ENCODE measurements at regions not wholly inside any gene's neighbourhood (a gene's known extent, or its start where the extent isn't known, plus 50 kb on each side); places are given as distances from the start of the nearest gene placed in this dataset.

DNA sequence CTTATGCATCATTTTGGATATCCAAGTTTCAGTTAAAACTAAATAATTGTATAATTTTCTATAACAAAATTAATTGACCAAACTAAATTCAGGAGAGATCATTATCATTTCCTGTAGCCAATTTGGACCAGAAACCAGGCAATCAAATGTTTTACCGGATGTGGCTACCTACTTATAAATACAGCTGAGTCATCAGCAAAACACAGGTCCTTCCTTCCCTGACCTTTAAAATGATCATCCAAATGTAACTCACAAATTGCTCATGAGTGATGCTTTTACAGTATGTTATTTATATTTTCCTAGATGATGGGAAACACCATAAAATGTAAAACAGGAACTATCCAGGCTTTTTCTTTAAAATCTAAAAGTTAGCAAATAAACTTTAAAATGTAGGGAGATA, 133.7 kb downstream of the CBLN2 start:
- TF ChIP-seq CTCF (IDR thresholded peaks at IDR 0.05; ENCODE audit: low read depth, low read length, missing control alignments), result no peak
- no peak for DNase-seq (ENCODE audit: low read depth)
- H3K4me3 ChIP-seq (ENCODE audit: low read depth, low read length), result no peak overlapping the region

- DNase-seq (ENCODE audit: low read depth), result no peak
- H3K4me3 ChIP-seq (ENCODE audit: low read depth, low read length), result no peak overlapping the region
- TF ChIP-seq CTCF (IDR thresholded peaks at IDR 0.05; ENCODE audit: low read depth, low read length, missing control alignments), result no peak
These were observed 134.2 kb downstream of the CBLN2 start for GRCh38 chr18:72409903-72410302.

- TF ChIP-seq CTCF (IDR thresholded peaks at IDR 0.05; ENCODE audit: low read depth, low read length, missing control alignments), result no peak
- DNase-seq (ENCODE audit: low read depth), result no peak
- H3K4me3 ChIP-seq (ENCODE audit: low read depth, low read length), result no peak overlapping the region
These were observed 137.1 kb downstream of the CBLN2 start for GRCh38 chr18:72407048-72407447.

DNA sequence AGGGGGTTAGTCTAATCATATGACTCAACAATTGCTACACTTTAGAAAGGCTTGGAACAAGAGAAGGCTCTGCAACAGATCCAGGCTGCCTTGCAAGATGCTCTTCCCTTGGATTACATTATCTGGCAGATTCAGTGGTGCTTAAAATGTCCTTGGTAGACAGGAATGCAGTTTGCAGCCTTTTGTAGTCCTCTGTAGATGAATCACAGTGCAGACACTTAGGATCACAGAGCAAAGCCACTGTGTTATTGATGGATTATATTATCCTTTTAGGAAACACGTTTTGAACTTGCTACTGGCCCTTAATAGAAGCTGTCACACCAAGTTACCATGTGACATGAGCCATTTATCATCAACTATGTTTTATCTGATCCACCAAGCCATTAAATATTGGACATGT, 152.2 kb downstream of the CBLN2 start:
- no peak for DNase-seq (ENCODE audit: low read depth)
- no peak overlapping the region for H3K4me3 ChIP-seq (ENCODE audit: low read depth, low read length)
- no peak for TF ChIP-seq CTCF (IDR thresholded peaks at IDR 0.05; ENCODE audit: low read depth, low read length, missing control alignments)

- no peak overlapping the region for H3K4me3 ChIP-seq (ENCODE audit: low read depth, low read length)
- DNase-seq (ENCODE audit: low read depth), result no peak
- TF ChIP-seq CTCF (IDR thresholded peaks at IDR 0.05; ENCODE audit: low read depth, low read length, missing control alignments), result no peak
These were observed 152.7 kb downstream of the CBLN2 start for GRCh38 chr18:72391427-72391826.

- no peak for TF ChIP-seq CTCF (IDR thresholded peaks at IDR 0.05; ENCODE audit: low read depth, low read length, missing control alignments)
- no peak overlapping the region for H3K4me3 ChIP-seq (ENCODE audit: low read depth, low read length)
- DNase-seq (ENCODE audit: low read depth), result no peak
These were observed 166.1 kb downstream of the CBLN2 start for GRCh38 chr18:72378016-72378415.

DNA sequence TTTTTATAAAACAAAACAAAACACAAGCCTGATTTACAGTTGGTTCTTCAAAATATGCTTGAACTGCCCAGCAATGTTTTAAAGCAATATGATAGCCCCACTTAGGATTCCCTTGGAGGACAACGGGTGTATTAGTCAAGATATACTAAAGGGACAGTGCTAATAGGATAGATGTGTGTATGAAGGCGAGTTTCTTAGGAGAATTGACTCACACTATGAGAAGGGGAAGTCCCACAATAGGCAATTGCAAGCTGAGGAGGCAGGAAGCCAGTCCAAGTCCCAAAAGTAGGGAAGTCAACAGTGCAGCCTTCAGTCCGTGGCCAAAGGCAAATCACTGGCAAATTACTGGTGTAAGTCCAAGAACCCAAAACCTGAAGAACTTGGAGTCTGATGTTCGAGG, 167.9 kb downstream of the CBLN2 start:
- H3K4me3 ChIP-seq (ENCODE audit: low read depth, low read length), result no peak overlapping the region
- no peak for TF ChIP-seq CTCF (IDR thresholded peaks at IDR 0.05; ENCODE audit: low read depth, low read length, missing control alignments)
- DNase-seq (ENCODE audit: low read depth), result no peak
